Mesenchymal stem cell (in vitro differentiated cells and primary cell): ENCODE measurements at regions not wholly inside any gene's neighbourhood (a gene's known extent, or its start where the extent isn't known, plus 50 kb on each side); places are given as distances from the start of the nearest gene placed in this dataset.

ENCODE experiments used
- DNase-seq: peaks from one replicate; pipeline ENCODE4 v3.0.0-alpha.2; 2013
- H2AFZ ChIP-seq: one replicate; pipeline ENCODE4 v1.6.1; 2013; ENCODE audit warnings: low read depth, mild to moderate bottlenecking, control low read depth, inconsistent platforms, low read length, moderate library complexity
- H2AK5ac ChIP-seq: 2 replicates; pipeline ENCODE4 v1.6.1; 2013; ENCODE audit warnings: low read length, moderate library complexity, mild to moderate bottlenecking, inconsistent platforms; ENCODE audit not compliant: severe bottlenecking
- H2BK120ac ChIP-seq: one replicate; pipeline ENCODE4 v1.6.1; 2013; ENCODE audit warnings: low read depth, mild to moderate bottlenecking, inconsistent platforms, low read length, moderate library complexity
- H2BK12ac ChIP-seq, 2 experiments: one replicate each; pipeline ENCODE4 v1.6.1; 2013; ENCODE audit warnings: inconsistent platforms in 2 of 2, low read length in 2 of 2, mild to moderate bottlenecking in 2 of 2, moderate library complexity in 2 of 2, control low read depth in 1 of 2
- H2BK15ac ChIP-seq: one replicate; pipeline ENCODE4 v1.6.1; 2013; ENCODE audit warnings: mild to moderate bottlenecking, low read depth, inconsistent platforms; ENCODE audit not compliant: poor library complexity, severe bottlenecking
- H2BK5ac ChIP-seq: 2 replicates; pipeline ENCODE4 v1.6.1; 2013; ENCODE audit warnings: low read depth, mild to moderate bottlenecking, low read length, control low read depth, inconsistent platforms; ENCODE audit not compliant: poor library complexity, severe bottlenecking
- H3K14ac ChIP-seq, 2 experiments: one replicate each; pipeline ENCODE4 v1.6.1; 2013; ENCODE audit warnings: inconsistent platforms in 2 of 2, low read length in 2 of 2, control low read depth in 1 of 2, mild to moderate bottlenecking in 1 of 2, moderate library complexity in 1 of 2
- H3K18ac ChIP-seq, 2 experiments: one replicate each; pipeline ENCODE4 v1.6.1; 2013; ENCODE audit warnings: inconsistent platforms in 2 of 2, low read length in 2 of 2, control low read depth in 1 of 2, low read depth in 1 of 2, mild to moderate bottlenecking in 1 of 2
- H3K23ac ChIP-seq, 2 experiments: one replicate each; pipeline ENCODE4 v1.6.1; 2013; ENCODE audit warnings: inconsistent platforms in 2 of 2, low read length in 2 of 2, mild to moderate bottlenecking in 2 of 2, moderate library complexity in 2 of 2, control low read depth in 1 of 2
- H3K27ac ChIP-seq: 2 replicates; pipeline ENCODE4 v1.5.1; 2013; ENCODE audit warnings: mild to moderate bottlenecking, moderate library complexity, low read length, control low read depth, inconsistent platforms; ENCODE audit not compliant: poor library complexity, severe bottlenecking
- H3K27me3 ChIP-seq, 2 experiments: 2 replicates each; pipeline versions ENCODE4 v1.6.1 to v1.7.0; 2013; ENCODE audit warnings: low read length in 2 of 2, mild to moderate bottlenecking in 2 of 2, moderate library complexity in 2 of 2, control low read depth in 1 of 2, inconsistent platforms in 1 of 2; ENCODE audit not compliant: control insufficient read depth in 1 of 2, insufficient read depth in 1 of 2
- H3K36me3 ChIP-seq, 2 experiments: 2 replicates each; pipeline versions ENCODE4 v1.6.1 to v1.7.0; 2013; ENCODE audit warnings: low read length in 2 of 2, control low read depth in 1 of 2, inconsistent platforms in 1 of 2, low read depth in 1 of 2, mild to moderate bottlenecking in 1 of 2; ENCODE audit not compliant: insufficient read depth in 2 of 2, control insufficient read depth in 1 of 2
- H3K4ac ChIP-seq, 2 experiments: one replicate each; pipeline ENCODE4 v1.6.1; 2013; ENCODE audit warnings: inconsistent platforms in 2 of 2, low read length in 2 of 2, mild to moderate bottlenecking in 2 of 2, moderate library complexity in 2 of 2, control low read depth in 1 of 2, low read depth in 1 of 2
- H3K4me1 ChIP-seq: 2 replicates; pipeline ENCODE4 v1.6.1; 2013; ENCODE audit warnings: low read depth, low read length, control low read depth; ENCODE audit not compliant: control insufficient read depth, insufficient read depth
- H3K4me2 ChIP-seq: 2 replicates; pipeline ENCODE4 v1.6.1; 2013; ENCODE audit warnings: low read length, mild to moderate bottlenecking, inconsistent platforms; ENCODE audit not compliant: poor library complexity, severe bottlenecking
- H3K4me3 ChIP-seq, 2 experiments: 2 replicates each; pipeline versions ENCODE4 v1.5.1 to v1.7.0; 2013; ENCODE audit warnings: low read length in 2 of 2, mild to moderate bottlenecking in 2 of 2, control low read depth in 1 of 2, low read depth in 1 of 2; ENCODE audit not compliant: insufficient read depth in 1 of 2
- H3K79me1 ChIP-seq: replicated peaks from 2 replicates; pipeline ENCODE4 v1.6.1; 2013; ENCODE audit warnings: mild to moderate bottlenecking, control low read depth, low read length, inconsistent platforms; ENCODE audit not compliant: poor library complexity, severe bottlenecking
- H3K9ac ChIP-seq: 2 replicates; pipeline ENCODE4 v1.7.0; 2013; ENCODE audit warnings: mild to moderate bottlenecking, low read length, moderate library complexity
- H3K9me3 ChIP-seq: 2 replicates; pipeline ENCODE4 v1.7.0; 2013; ENCODE audit warnings: mild to moderate bottlenecking, low read length; ENCODE audit not compliant: control insufficient read depth
- H4K8ac ChIP-seq: one replicate; pipeline ENCODE4 v1.6.1; 2013; ENCODE audit warnings: inconsistent platforms, mild to moderate bottlenecking, low read length, moderate library complexity
- H4K91ac ChIP-seq: one replicate; pipeline ENCODE4 v1.6.1; 2013; ENCODE audit warnings: mild to moderate bottlenecking, low read length, inconsistent platforms
- WGBS: methylation state at CpG from one replicate; pipeline ENCODE4 v1.1.7; 2013; ENCODE audit warnings: mixed read lengths; 5-methylcytosine and 5-hydroxymethylcytosine counted together

DNA sequence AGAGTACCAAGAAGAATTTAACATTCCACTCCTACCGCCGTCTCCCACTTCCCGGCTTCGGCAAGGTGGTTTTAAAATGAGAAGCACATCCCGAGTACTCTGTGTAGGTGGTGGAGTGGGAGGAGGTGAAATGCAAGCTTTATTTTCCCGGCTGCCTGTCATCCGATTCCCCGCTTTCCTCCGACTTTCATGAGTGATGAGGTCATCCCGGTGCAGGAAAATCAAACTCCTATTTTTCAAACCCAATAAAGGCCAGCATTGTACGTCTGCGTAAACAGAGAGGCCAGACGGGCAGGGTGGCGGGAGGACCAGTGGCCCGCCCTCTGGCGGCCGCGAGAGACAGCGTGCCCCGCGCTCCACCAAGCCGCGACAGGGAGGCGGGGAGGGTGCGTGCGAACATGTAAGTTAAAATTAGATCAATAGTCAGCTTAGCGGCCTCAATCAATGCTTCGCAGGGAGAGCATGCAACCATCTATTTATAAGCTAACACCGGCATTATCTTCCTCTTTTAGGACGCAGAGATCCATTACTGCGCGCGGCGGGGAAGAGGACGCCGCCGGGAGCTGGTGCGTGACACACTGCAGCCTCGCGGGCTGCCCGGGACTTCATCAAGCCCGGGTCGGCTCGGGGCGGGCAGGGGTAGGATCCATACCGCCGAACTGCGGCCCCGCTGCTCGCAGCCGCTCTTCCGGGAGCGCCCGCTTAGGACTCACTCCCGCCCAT is 163.3 kb downstream of the CD47 start:
- peak overlapping the region; percentile 48 for H4K91ac ChIP-seq
- no peak overlapping the region for H3K14ac ChIP-seq
- H3K9me3 ChIP-seq = no peaks in the 10 kb centered on the region
- DNase-seq = peak; percentile 76
- under 1% methylated on average over 51 of the region's 55 CpGs for WGBS
- peak overlapping the region; percentile 81 for H3K9ac ChIP-seq
- no peak overlapping the region for H3K23ac ChIP-seq
- H3K4me3 ChIP-seq = peak overlapping the region; percentile 67 to 83
- H3K36me3 ChIP-seq = no peaks in the 10 kb centered on the region
- H3K4me2 ChIP-seq = peak overlapping the region; percentile 85
- no peak overlapping the region for H3K4ac ChIP-seq
- H3K27ac ChIP-seq = no peak overlapping the region
- H3K79me1 ChIP-seq = no peaks in the 10 kb centered on the region
- H3K18ac ChIP-seq = peak overlapping the region in 1 of 2 experiments; percentile 41
- H2BK12ac ChIP-seq = no peak overlapping the region
- no peak overlapping the region for H2BK5ac ChIP-seq
- H3K27me3 ChIP-seq = peaks cover 5 to 7% of the 10 kb centered on the region in 2 experiments
- H4K8ac ChIP-seq = no peak overlapping the region
- no peak overlapping the region for H2BK15ac ChIP-seq
- H3K4me1 ChIP-seq = peaks cover 6% of the 10 kb centered on the region
- no peak overlapping the region for H2BK120ac ChIP-seq
- H2AK5ac ChIP-seq = no peak overlapping the region
- H2AFZ ChIP-seq = peak overlapping the region; percentile 68

DNA sequence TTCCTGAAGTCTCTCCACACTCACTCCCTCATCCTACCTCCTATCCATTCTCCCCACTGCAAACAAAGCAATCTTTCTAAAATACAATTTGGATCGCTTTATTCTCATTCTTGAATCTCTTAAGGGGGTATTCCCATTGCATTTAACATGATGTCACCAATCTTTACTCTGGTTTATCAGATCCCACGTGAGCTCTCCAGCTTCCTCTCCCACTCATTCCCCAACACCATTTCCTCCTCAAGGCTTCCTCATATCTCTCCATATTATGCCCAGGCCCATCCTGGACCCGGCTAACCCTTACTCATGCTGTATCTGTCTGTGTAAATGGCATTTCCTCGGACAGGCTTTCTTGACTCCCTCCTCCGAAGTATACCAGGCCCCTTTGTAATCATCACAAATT is 165.0 kb downstream of the CD47 start:
- Histone ChIP-seq H3K79me1 (no peaks in the 10 kb centered on the region), H3K9me3 (no peaks in the 10 kb centered on the region), H3K4me3 (no peak overlapping the region), H3K36me3 (no peaks in the 10 kb centered on the region), H4K91ac (no peak overlapping the region), H3K9ac (no peak overlapping the region), H3K14ac (no peak overlapping the region), H3K4me2 (no peak overlapping the region), H3K4me1 (peaks cover 6% of the 10 kb centered on the region), H2BK15ac (no peak overlapping the region), H2BK12ac (no peak overlapping the region), H3K27me3 (peaks cover 8 to 14% of the 10 kb centered on the region in 2 experiments), H2BK5ac (no peak overlapping the region), H3K27ac (no peak overlapping the region), H2AFZ (no peak overlapping the region), H3K23ac (no peak overlapping the region), H3K4ac (no peak overlapping the region), H3K18ac (no peak overlapping the region), H2BK120ac (no peak overlapping the region), H4K8ac (no peak overlapping the region), H2AK5ac (no peak overlapping the region)
- no peak for DNase-seq
- 88% methylated on average over 5 of the region's 5 CpGs for WGBS

DNA sequence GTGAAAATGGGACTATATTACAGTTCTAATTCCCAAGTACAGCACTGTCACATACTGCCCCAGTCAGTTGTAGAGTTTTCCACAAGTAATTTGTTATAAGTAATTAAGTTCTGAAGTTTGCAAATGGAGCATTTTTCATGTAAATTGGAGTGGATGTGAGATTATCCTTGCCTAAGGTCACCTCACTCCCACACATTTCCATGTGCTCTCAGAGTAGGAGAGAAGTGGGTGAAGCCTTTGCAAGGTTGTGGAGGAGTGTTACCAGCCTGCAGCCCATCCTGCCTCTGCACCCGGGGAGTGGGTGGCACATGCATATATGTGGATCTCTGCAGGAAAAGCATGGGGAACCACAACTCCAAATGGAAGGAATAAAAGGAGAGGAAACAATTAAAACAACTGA is 169.8 kb downstream of the CD47 start:
- Histone ChIP-seq H3K14ac (no peak overlapping the region), H2BK15ac (no peak overlapping the region), H3K4ac (no peak overlapping the region), H3K4me3 (no peak overlapping the region), H2BK5ac (no peak overlapping the region), H3K79me1 (no peaks in the 10 kb centered on the region), H3K27ac (no peak overlapping the region), H2AK5ac (no peak overlapping the region), H3K4me1 (no peaks in the 10 kb centered on the region), H3K4me2 (no peak overlapping the region), H2BK120ac (no peak overlapping the region), H3K18ac (no peak overlapping the region), H4K91ac (no peak overlapping the region), H2BK12ac (no peak overlapping the region), H3K27me3 (peaks cover 9 to 23% of the 10 kb centered on the region in 2 experiments), H2AFZ (no peak overlapping the region), H3K9me3 (no peaks in the 10 kb centered on the region), H3K9ac (no peak overlapping the region), H3K36me3 (no peaks in the 10 kb centered on the region), H4K8ac (no peak overlapping the region), H3K23ac (no peak overlapping the region)
- no peak for DNase-seq
- 100% methylated on average over 1 of the region's 1 CpG for WGBS

DNA sequence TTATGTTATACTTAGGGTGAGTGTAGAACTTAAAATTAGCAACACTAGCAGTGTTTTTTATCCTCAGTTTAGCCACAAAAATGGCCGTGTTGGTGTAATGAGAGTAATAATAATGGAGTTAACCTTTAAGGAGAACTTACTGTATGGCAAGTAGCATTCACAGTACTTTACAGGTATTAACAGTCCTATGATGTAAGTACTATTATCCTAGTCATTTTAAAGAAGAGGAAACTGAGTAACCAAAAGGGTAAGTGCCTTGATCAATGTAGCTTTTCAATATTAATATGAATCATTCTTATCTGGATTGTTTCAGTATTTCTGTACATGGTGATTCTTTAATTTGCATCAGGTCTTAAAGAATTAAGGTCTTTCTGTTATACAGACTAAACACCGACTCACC is 170.3 kb downstream of the CD47 start:
- H2BK5ac ChIP-seq = no peak overlapping the region
- no peak overlapping the region for H4K91ac ChIP-seq
- no peak overlapping the region for H4K8ac ChIP-seq
- H3K4me3 ChIP-seq = no peak overlapping the region
- H3K4ac ChIP-seq = no peak overlapping the region
- no peak overlapping the region for H2AFZ ChIP-seq
- H2BK120ac ChIP-seq = no peak overlapping the region
- H3K4me2 ChIP-seq = no peak overlapping the region
- DNase-seq = no peak
- no peak overlapping the region for H3K27ac ChIP-seq
- no peak overlapping the region for H2BK12ac ChIP-seq
- 72% methylated on average over 2 of the region's 2 CpGs for WGBS
- H2BK15ac ChIP-seq = no peak overlapping the region
- no peak overlapping the region for H2AK5ac ChIP-seq
- H3K79me1 ChIP-seq = no peaks in the 10 kb centered on the region
- H3K23ac ChIP-seq = no peak overlapping the region
- H3K27me3 ChIP-seq = peaks cover 9 to 23% of the 10 kb centered on the region in 2 experiments
- no peaks in the 10 kb centered on the region for H3K36me3 ChIP-seq
- H3K9me3 ChIP-seq = no peaks in the 10 kb centered on the region
- no peaks in the 10 kb centered on the region for H3K4me1 ChIP-seq
- no peak overlapping the region for H3K14ac ChIP-seq
- no peak overlapping the region for H3K18ac ChIP-seq
- H3K9ac ChIP-seq = no peak overlapping the region
